HCT116 (cell line): ENCODE measurements at regions not wholly inside any gene's neighbourhood (a gene's known extent, or its start where the extent isn't known, plus 50 kb on each side); places are given as distances from the start of the nearest gene placed in this dataset.

Source experiments
- ATAC-seq: fragments of 200-7000 bp; cut with Tn5 transposase; 2 replicates; pipeline ENCODE4 v1.9.1; 2020; ENCODE audit warnings: mild to moderate bottlenecking, moderate library complexity
- BruUV-seq: library from RNA; stranded (reverse); fragments of 400-500 nt; replicated peaks from 2 replicates; lab custom pipeline; 2021; lab: Mats Ljungman, UMichigan
- CTCF ChIA-PET: fragments of 300-600 bp; sonication (Branson Sonifier 250); formaldehyde crosslinking; loops from one replicate; lab custom pipeline; 2021; ENCODE audit warnings: antibody characterized with exemption; lab: Charles Lee
- POLR2A ChIA-PET: fragments of 300-600, 350-600 bp; sonication (Branson Sonifier 250); formaldehyde crosslinking; loops from one replicate; lab custom pipeline; 2021; ENCODE audit warnings: antibody characterized with exemption; lab: Charles Lee
- RAD21 ChIA-PET, 2 experiments: fragments of 300-600 bp; sonication (Branson Sonifier 250); formaldehyde crosslinking; loops; one replicate each; lab custom pipeline; 2023; ENCODE audit warnings: low total read pairs in 2 of 2; ENCODE audit not compliant: uncharacterized antibody in 2 of 2, unreplicated experiment in 2 of 2, low non-redundant PET in 1 of 2; lab: Charles Lee
- DNase-seq: peaks from one replicate; pipeline ENCODE4 v3.0.0-alpha.2; 2010; ENCODE audit warnings: low read depth, low spot score
- H2AFZ ChIP-seq: fragments of 200-600 bp; shearing (Covaris generic), sonication (generic); 2 replicates; pipeline ENCODE4 v1.6.1; 2017; ENCODE audit warnings: low read depth, mixed run types, mixed read lengths, antibody characterized with exemption, low read length; ENCODE audit not compliant: poor library complexity, severe bottlenecking
- H3K27ac ChIP-seq: 2 replicates; pipeline ENCODE4 v1.5.1; 2012; ENCODE audit warnings: low read depth, low read length
- H3K27me3 ChIP-seq: fragments of 200-600 bp; sonication (generic); 2 replicates; pipeline ENCODE4 v1.6.1; 2016; ENCODE audit warnings: mixed run types, low read length, mixed read lengths; ENCODE audit not compliant: insufficient read depth
- H3K36me3 ChIP-seq, 2 experiments: fragments of 200-500 bp in 1 of 2; fragments of 200-600 bp in 1 of 2; sonication (Bioruptor generic) in 1 of 2; sonication (generic) in 1 of 2; 2 replicates each; pipeline versions ENCODE4 v1.5.1 to v1.6.1; 2014 to 2016; ENCODE audit warnings: low read length in 2 of 2, inconsistent platforms in 1 of 2, mixed read lengths in 1 of 2, mixed run types in 1 of 2; ENCODE audit not compliant: insufficient read depth in 2 of 2, control insufficient read depth in 1 of 2
- H3K4me1 ChIP-seq, 2 experiments: fragments of 200-600 bp in 1 of 2; sonication (generic) in 1 of 2; 2 replicates each; pipeline versions ENCODE4 v1.5.1 to v1.6.1; 2012 to 2017; ENCODE audit warnings: low read length in 2 of 2, inconsistent platforms in 1 of 2, mild to moderate bottlenecking in 1 of 2, mixed read lengths in 1 of 2, mixed run types in 1 of 2, moderate library complexity in 1 of 2; ENCODE audit not compliant: insufficient read depth in 2 of 2, control insufficient read depth in 1 of 2
- H3K4me2 ChIP-seq: fragments of 200-600 bp; sonication (generic); 2 replicates; pipeline ENCODE4 v1.6.1; 2017; ENCODE audit warnings: mixed run types, low read length, mixed read lengths
- H3K4me3 ChIP-seq, 2 experiments: fragments of 200-600 bp in 1 of 2; sonication (generic) in 1 of 2; replicated peaks in 1 of 2; 2 replicates each; pipeline ENCODE4 v1.5.1; 2011 to 2016; ENCODE audit warnings: low read length in 2 of 2, control low read depth in 1 of 2, low read depth in 1 of 2, mild to moderate bottlenecking in 1 of 2, mixed read lengths in 1 of 2, mixed run types in 1 of 2
- H3K79me2 ChIP-seq: fragments of 200-600 bp; sonication (generic); 2 replicates; pipeline ENCODE4 v1.6.1; 2017; ENCODE audit warnings: mild to moderate bottlenecking, mixed run types, low read length, moderate library complexity, mixed read lengths; ENCODE audit not compliant: insufficient read depth
- H3K9ac ChIP-seq: fragments of 200-600 bp; sonication (generic); 2 replicates; pipeline ENCODE4 v1.6.1; 2016; ENCODE audit warnings: low read length, mixed read lengths
- H3K9me2 ChIP-seq: fragments of 200-600 bp; sonication (generic), shearing (Covaris generic); 2 replicates; pipeline ENCODE4 v1.6.1; 2017; ENCODE audit warnings: mixed run types, mild to moderate bottlenecking, moderate library complexity; ENCODE audit not compliant: insufficient read depth
- H3K9me3 ChIP-seq, 2 experiments: fragments of 200-500 bp in 1 of 2; fragments of 200-600 bp in 1 of 2; sonication (Bioruptor generic) in 1 of 2; sonication (generic) in 1 of 2; 2 replicates each; pipeline ENCODE4 v1.6.1; 2014 to 2017; ENCODE audit warnings: low read length in 2 of 2, mixed read lengths in 2 of 2, inconsistent platforms in 1 of 2, low read depth in 1 of 2, mild to moderate bottlenecking in 1 of 2, mixed run types in 1 of 2, moderate library complexity in 1 of 2; ENCODE audit not compliant: control insufficient read depth in 1 of 2, insufficient read depth in 1 of 2
- H4K20me1 ChIP-seq: fragments of 200-600 bp; sonication (generic), shearing (Covaris generic); 2 replicates; pipeline ENCODE4 v1.6.1; 2017; ENCODE audit warnings: mixed run types, mild to moderate bottlenecking, moderate library complexity; ENCODE audit not compliant: insufficient read depth
- CBX3 ChIP-seq: IDR thresholded peaks from 2 replicates; pipeline ENCODE4 v1.6.1; 2012; ENCODE audit warnings: low read depth
- EGR1 ChIP-seq: IDR thresholded peaks from 2 replicates; pipeline ENCODE4 v1.6.1; 2012; ENCODE audit warnings: low read depth
- EZH2 ChIP-seq: fragments of 200-600 bp; sonication (generic); IDR thresholded peaks from 2 replicates; pipeline ENCODE4 v1.6.1; 2017; ENCODE audit warnings: antibody characterized with exemption, mixed run types
- EZH2phosphoT487 ChIP-seq: fragments of 200-600 bp; IDR thresholded peaks from 2 replicates; pipeline ENCODE4 v1.6.1; 2018; ENCODE audit warnings: antibody characterized with exemption, borderline replicate concordance
- FOSL1 ChIP-seq: IDR thresholded peaks from 2 replicates; pipeline ENCODE4 v1.6.1; 2012; ENCODE audit warnings: low read depth
- JUND ChIP-seq: IDR thresholded peaks from 2 replicates; pipeline ENCODE4 v1.6.1; 2012
- MAX ChIP-seq: IDR thresholded peaks from 2 replicates; pipeline ENCODE4 v1.6.1; 2012
- POLR2A ChIP-seq: IDR thresholded peaks from 2 replicates; pipeline ENCODE4 v1.7.0; 2011; ENCODE audit warnings: borderline replicate concordance; ENCODE audit not compliant: insufficient read depth, insufficient read length; ENCODE audit errors: extremely low read depth
- POLR2AphosphoS5 ChIP-seq: IDR thresholded peaks from 2 replicates; pipeline ENCODE4 v1.6.1; 2011; ENCODE audit warnings: mild to moderate bottlenecking, low read depth, low read length, moderate library complexity
- RAD21 ChIP-seq: IDR thresholded peaks from 2 replicates; pipeline ENCODE4 v1.6.1; 2012; ENCODE audit warnings: low read depth, mild to moderate bottlenecking
- SIN3A ChIP-seq: IDR thresholded peaks from 2 replicates; pipeline ENCODE4 v1.6.1; 2012; ENCODE audit warnings: low read depth
- SP1 ChIP-seq: IDR thresholded peaks from 2 replicates; pipeline ENCODE4 v1.6.1; 2012; ENCODE audit warnings: low read depth
- SRF ChIP-seq: IDR thresholded peaks from 2 replicates; pipeline ENCODE4 v1.6.1; 2012; ENCODE audit warnings: low read depth
- TCF7L2 ChIP-seq: IDR thresholded peaks from 2 replicates; pipeline ENCODE4 v1.7.0; 2011; ENCODE audit warnings: borderline replicate concordance, inconsistent platforms; ENCODE audit not compliant: insufficient read depth, insufficient read length; ENCODE audit errors: extremely low read depth
- YY1 ChIP-seq: IDR thresholded peaks from 2 replicates; pipeline ENCODE4 v1.6.1; 2011; ENCODE audit warnings: low read length, low read depth, moderate library complexity, mild to moderate bottlenecking; ENCODE audit not compliant: insufficient replicate concordance; ENCODE audit errors: extremely low read depth
- ZFX ChIP-seq: fragments of 450-650 bp; IDR thresholded peaks from 2 replicates; pipeline ENCODE4 v1.6.1; 2017
- ZNF274 ChIP-seq: fragments of 200-500 bp; sonication (Bioruptor generic); IDR thresholded peaks from 2 replicates; pipeline ENCODE4 v1.6.1; 2014; ENCODE audit warnings: mild to moderate bottlenecking, low read depth, low read length, inconsistent platforms
- intact Hi-C: fragments of 100-400 bp; cut with micrococcal nuclease; formaldehyde crosslinking; loops from 2 replicates; pipeline ENCODE4 v1.10.0; 2022
- TF ChIP-seq, protein P1 (sequence below): IDR thresholded peaks from 2 replicates; pipeline ENCODE4 v1.6.1; 2011; ENCODE audit warnings: mild to moderate bottlenecking, low read length, moderate library complexity; ENCODE audit not compliant: insufficient replicate concordance; ENCODE audit errors: extremely low read depth
- TF ChIP-seq, protein P2 (sequence below): IDR thresholded peaks from 2 replicates; pipeline ENCODE4 v1.6.1; 2012; ENCODE audit warnings: low read depth
- TF ChIP-seq, protein P3 (sequence below): IDR thresholded peaks from 2 replicates; pipeline ENCODE4 v1.6.1; 2012

GRCh38 chr11:128187835-128188234 lies 399.5 kb downstream of the ETS1 start:
- Histone ChIP-seq H3K79me2 (no peaks in the 10 kb centered on the region), H3K9me2 (no peaks in the 10 kb centered on the region), H3K4me2 (no peak overlapping the region), H3K9me3 (no peaks in the 10 kb centered on the region), H4K20me1 (no peaks in the 10 kb centered on the region), H3K27ac (no peak overlapping the region), H3K9ac (no peak overlapping the region), H3K36me3 (no peaks in the 10 kb centered on the region), H2AFZ (no peak overlapping the region), H3K27me3 (no peaks in the 10 kb centered on the region), H3K4me1 (peaks cover 0 to 2% of the 10 kb centered on the region in 2 experiments; a peak in 1 of 4 replicates), H3K4me3 (no peak overlapping the region)
- POLR2A ChIA-PET: no interaction called here
- DNase-seq (no peak), ATAC-seq (no peak)
- RAD21 ChIA-PET: no interaction called here
- intact Hi-C loops: no loop called here
- CTCF ChIA-PET: no interaction called here
- TF ChIP-seq ZNF274 (no peak), SIN3A (no peak), EGR1 (no peak), ZFX (no peak), MAX (no peak), JUND (no peak), POLR2AphosphoS5 (no peak), RAD21 (no peak), CBX3 (no peak), SP1 (no peak), YY1 (no peak), EZH2 (no peak), TCF7L2 (no peak), FOSL1 (no peak), EZH2phosphoT487 (no peak), POLR2A (no peak), SRF (no peak)
- TF ChIP-seq, protein P1, sequence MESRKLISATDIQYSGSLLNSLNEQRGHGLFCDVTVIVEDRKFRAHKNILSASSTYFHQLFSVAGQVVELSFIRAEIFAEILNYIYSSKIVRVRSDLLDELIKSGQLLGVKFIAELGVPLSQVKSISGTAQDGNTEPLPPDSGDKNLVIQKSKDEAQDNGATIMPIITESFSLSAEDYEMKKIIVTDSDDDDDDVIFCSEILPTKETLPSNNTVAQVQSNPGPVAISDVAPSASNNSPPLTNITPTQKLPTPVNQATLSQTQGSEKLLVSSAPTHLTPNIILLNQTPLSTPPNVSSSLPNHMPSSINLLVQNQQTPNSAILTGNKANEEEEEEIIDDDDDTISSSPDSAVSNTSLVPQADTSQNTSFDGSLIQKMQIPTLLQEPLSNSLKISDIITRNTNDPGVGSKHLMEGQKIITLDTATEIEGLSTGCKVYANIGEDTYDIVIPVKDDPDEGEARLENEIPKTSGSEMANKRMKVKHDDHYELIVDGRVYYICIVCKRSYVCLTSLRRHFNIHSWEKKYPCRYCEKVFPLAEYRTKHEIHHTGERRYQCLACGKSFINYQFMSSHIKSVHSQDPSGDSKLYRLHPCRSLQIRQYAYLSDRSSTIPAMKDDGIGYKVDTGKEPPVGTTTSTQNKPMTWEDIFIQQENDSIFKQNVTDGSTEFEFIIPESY: no peak
- TF ChIP-seq, protein P2, sequence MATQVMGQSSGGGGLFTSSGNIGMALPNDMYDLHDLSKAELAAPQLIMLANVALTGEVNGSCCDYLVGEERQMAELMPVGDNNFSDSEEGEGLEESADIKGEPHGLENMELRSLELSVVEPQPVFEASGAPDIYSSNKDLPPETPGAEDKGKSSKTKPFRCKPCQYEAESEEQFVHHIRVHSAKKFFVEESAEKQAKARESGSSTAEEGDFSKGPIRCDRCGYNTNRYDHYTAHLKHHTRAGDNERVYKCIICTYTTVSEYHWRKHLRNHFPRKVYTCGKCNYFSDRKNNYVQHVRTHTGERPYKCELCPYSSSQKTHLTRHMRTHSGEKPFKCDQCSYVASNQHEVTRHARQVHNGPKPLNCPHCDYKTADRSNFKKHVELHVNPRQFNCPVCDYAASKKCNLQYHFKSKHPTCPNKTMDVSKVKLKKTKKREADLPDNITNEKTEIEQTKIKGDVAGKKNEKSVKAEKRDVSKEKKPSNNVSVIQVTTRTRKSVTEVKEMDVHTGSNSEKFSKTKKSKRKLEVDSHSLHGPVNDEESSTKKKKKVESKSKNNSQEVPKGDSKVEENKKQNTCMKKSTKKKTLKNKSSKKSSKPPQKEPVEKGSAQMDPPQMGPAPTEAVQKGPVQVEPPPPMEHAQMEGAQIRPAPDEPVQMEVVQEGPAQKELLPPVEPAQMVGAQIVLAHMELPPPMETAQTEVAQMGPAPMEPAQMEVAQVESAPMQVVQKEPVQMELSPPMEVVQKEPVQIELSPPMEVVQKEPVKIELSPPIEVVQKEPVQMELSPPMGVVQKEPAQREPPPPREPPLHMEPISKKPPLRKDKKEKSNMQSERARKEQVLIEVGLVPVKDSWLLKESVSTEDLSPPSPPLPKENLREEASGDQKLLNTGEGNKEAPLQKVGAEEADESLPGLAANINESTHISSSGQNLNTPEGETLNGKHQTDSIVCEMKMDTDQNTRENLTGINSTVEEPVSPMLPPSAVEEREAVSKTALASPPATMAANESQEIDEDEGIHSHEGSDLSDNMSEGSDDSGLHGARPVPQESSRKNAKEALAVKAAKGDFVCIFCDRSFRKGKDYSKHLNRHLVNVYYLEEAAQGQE: no peak
- TF ChIP-seq, protein P3, sequence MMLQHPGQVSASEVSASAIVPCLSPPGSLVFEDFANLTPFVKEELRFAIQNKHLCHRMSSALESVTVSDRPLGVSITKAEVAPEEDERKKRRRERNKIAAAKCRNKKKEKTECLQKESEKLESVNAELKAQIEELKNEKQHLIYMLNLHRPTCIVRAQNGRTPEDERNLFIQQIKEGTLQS: no peak
- no TSS peak for BruUV-seq
